B cell (primary cell): ENCODE measurements at regions not wholly inside any gene's neighbourhood (a gene's known extent, or its start where the extent isn't known, plus 50 kb on each side); places are given as distances from the start of the nearest gene placed in this dataset.

Source experiments
- ATAC-seq: fragments of 200-7000 bp; cut with Tn5 transposase; one replicate; pipeline ENCODE4 v1.10.0; 2021; ENCODE audit warnings: low read depth, mild to moderate bottlenecking, moderate number of reproducible peaks, moderate library complexity
- CTCF ChIA-PET: fragments of 350-600 bp; sonication (Branson Sonifier 250); formaldehyde crosslinking; loops from one replicate; lab custom pipeline; 2021; ENCODE audit warnings: antibody characterized with exemption, inconsistent platforms; lab: Charles Lee
- POLR2A ChIA-PET: fragments of 350-600 bp; sonication (Branson Sonifier 250); formaldehyde crosslinking; loops from one replicate; lab custom pipeline; 2021; ENCODE audit warnings: antibody characterized with exemption; lab: Charles Lee
- DNase-seq: peaks from one replicate; pipeline ENCODE4 v3.0.0; 2013
- H2AFZ ChIP-seq: 2 replicates; pipeline ENCODE4 v1.6.1; 2012; ENCODE audit warnings: mild to moderate bottlenecking, low read depth, low read length; ENCODE audit not compliant: insufficient read depth, poor library complexity, severe bottlenecking
- H3K27ac ChIP-seq, 2 donors: 1 replicate in 1 of 2; 2 replicates in 1 of 2; pipeline ENCODE4 v1.5.1; 2012 to 2013; ENCODE audit warnings: low read length in 2 of 2, mild to moderate bottlenecking in 2 of 2, moderate library complexity in 1 of 2
- H3K27me3 ChIP-seq, 4 experiments: fragments of 200-600 bp in 1 of 4; sonication (generic) in 1 of 4; replicated peaks in 1 of 4; 1 replicate in 2 of 4; 2 replicates in 2 of 4; pipeline versions ENCODE4 v1.6.1 to v1.7.0; 2013 to 2016; ENCODE audit warnings: low read length in 3 of 4, mild to moderate bottlenecking in 2 of 4, mixed read lengths in 1 of 4, moderate library complexity in 1 of 4; ENCODE audit not compliant: insufficient read depth in 4 of 4, control insufficient read depth in 3 of 4; ENCODE audit errors: control extremely low read depth in 1 of 4
- H3K36me3 ChIP-seq, 2 experiments: replicated peaks in 1 of 2; 1 replicate in 1 of 2; 2 replicates in 1 of 2; pipeline versions ENCODE4 v1.6.1 to v1.7.1; 2013; ENCODE audit warnings: low read length in 1 of 2; ENCODE audit not compliant: insufficient read depth in 2 of 2, control insufficient read depth in 1 of 2; ENCODE audit errors: control extremely low read depth in 1 of 2, extremely low read depth in 1 of 2
- H3K4me1 ChIP-seq, 2 donors: fragments of 200-600 bp in 1 of 2; sonication (generic) in 1 of 2; 1 replicate in 1 of 2; 2 replicates in 1 of 2; pipeline versions ENCODE4 v1.5.1 to v1.6.1; 2013 to 2017; ENCODE audit warnings: low read length in 2 of 2; ENCODE audit not compliant: control insufficient read depth in 2 of 2, insufficient read depth in 2 of 2
- H3K4me2 ChIP-seq: replicated peaks from 2 replicates; pipeline ENCODE3; 2012; ENCODE audit warnings: mild to moderate bottlenecking, low read depth, low read length; ENCODE audit not compliant: poor library complexity, severe bottlenecking
- H3K4me3 ChIP-seq, 5 experiments: fragments of 200-600 bp in 1 of 5; sonication (generic) in 1 of 5; 1 replicate in 3 of 5; 2 replicates in 2 of 5; pipeline versions ENCODE4 v1.5.1 to v1.7.0; 2011 to 2016; ENCODE audit warnings: low read length in 4 of 5, mild to moderate bottlenecking in 4 of 5, low read depth in 2 of 5, control low read depth in 1 of 5, moderate library complexity in 1 of 5; ENCODE audit not compliant: insufficient read depth in 1 of 5; ENCODE audit errors: control extremely low read depth in 1 of 5, extremely low read depth in 1 of 5
- H3K79me2 ChIP-seq: fragments of 200-600 bp; sonication (generic); one replicate; pipeline ENCODE4 v1.6.0; 2016; ENCODE audit warnings: low read length; ENCODE audit not compliant: control insufficient read depth, insufficient read depth
- H3K9ac ChIP-seq: fragments of 200-600 bp; sonication (generic); 2 replicates; pipeline ENCODE4 v1.6.1; 2017; ENCODE audit warnings: mild to moderate bottlenecking, low read length, moderate library complexity
- H3K9me3 ChIP-seq, 3 donors: one replicate each; pipeline versions ENCODE4 v1.6.1 to v1.7.1; 2013; ENCODE audit warnings: low read length in 2 of 3; ENCODE audit not compliant: control insufficient read depth in 2 of 3, insufficient read depth in 1 of 3; ENCODE audit errors: control extremely low read depth in 1 of 3
- H4K20me1 ChIP-seq: 2 replicates; pipeline ENCODE4 v1.6.0; 2012; ENCODE audit warnings: mild to moderate bottlenecking, low read length; ENCODE audit not compliant: insufficient read depth, control insufficient read depth, poor library complexity, severe bottlenecking
- H3K27ac Mint-ChIP-seq: one replicate; pipeline ENCODE4 v1.8.0; 2021; ENCODE audit warnings: mixed read lengths
- H3K27me3 Mint-ChIP-seq: one replicate; pipeline ENCODE4 v1.8.0; 2021; ENCODE audit warnings: mixed read lengths
- H3K4me1 Mint-ChIP-seq: one replicate; pipeline ENCODE4 v1.8.0; 2021; ENCODE audit warnings: mixed read lengths
- H3K4me3 Mint-ChIP-seq: one replicate; pipeline ENCODE4 v1.8.0; 2021; ENCODE audit warnings: mixed read lengths
- H3K9me3 Mint-ChIP-seq: one replicate; pipeline ENCODE4 v1.8.0; 2022; ENCODE audit warnings: mixed read lengths; ENCODE audit not compliant: insufficient read depth
- CTCF ChIP-seq: fragments of 200-600 bp; IDR thresholded peaks from one replicate; pipeline ENCODE4 v1.8.0; 2022; ENCODE audit warnings: antibody characterized with exemption, mild to moderate bottlenecking
- EZH2 ChIP-seq: IDR thresholded peaks from 2 replicates; pipeline ENCODE4 v1.6.1; 2012; ENCODE audit warnings: borderline replicate concordance, low read depth, mild to moderate bottlenecking, moderate library complexity, low read length; ENCODE audit not compliant: insufficient read depth, poor library complexity, severe bottlenecking
- WGBS: methylation state at CpG from one replicate; pipeline ENCODE4 v1.1.5; 2013; ENCODE audit warnings: missing lambda C conversion rate; ENCODE audit not compliant: insufficient coverage; 5-methylcytosine and 5-hydroxymethylcytosine counted together
- intact Hi-C: fragments of 100-400 bp; cut with micrococcal nuclease; formaldehyde crosslinking; loops from one replicate; pipeline ENCODE4 v1.10.0; 2022

- no peak for ATAC-seq
- no peak overlapping the region for H3K27ac Mint-ChIP-seq
These were observed 155.2 kb upstream of the CIBAR2 start for GRCh38 chr16:85267414-85267945.

GRCh38 chr16:85269165-85269564 is 156.9 kb upstream of the CIBAR2 start:
- Histone ChIP-seq H3K36me3 (no peaks in the 10 kb centered on the region), H3K4me2 (no peak overlapping the region), H2AFZ (no peak overlapping the region), H3K9ac (no peak overlapping the region), H3K4me1 (no peaks in the 10 kb centered on the region), H3K27ac (no peak overlapping the region), H3K27me3 (peaks cover 0 to 5% (median 0%) of the 10 kb centered on the region in 4 experiments), H3K9me3 (no peaks in the 10 kb centered on the region), H3K79me2 (no peaks in the 10 kb centered on the region), H3K4me3 (no peak overlapping the region), H4K20me1 (no peaks in the 10 kb centered on the region)
- POLR2A ChIA-PET = no interaction called here
- CTCF ChIA-PET = no interaction called here
- ATAC-seq (no peak), DNase-seq (no peak)
- peaks cover 11% of the 10 kb centered on the region for H3K27me3 Mint-ChIP-seq
- TF ChIP-seq EZH2 = no peak
- no peak for TF ChIP-seq CTCF
- intact Hi-C loops = no loop called here
- no peak overlapping the region for H3K4me3 Mint-ChIP-seq
- WGBS = 81% methylated on average over 8 of the region's 9 CpGs
- no peaks in the 10 kb centered on the region for H3K9me3 Mint-ChIP-seq
- no peaks in the 10 kb centered on the region for H3K4me1 Mint-ChIP-seq
- no peak overlapping the region for H3K27ac Mint-ChIP-seq

More at GRCh38 chr16:85267414-85267945, 155.2 kb upstream of the CIBAR2 start:
- POLR2A ChIA-PET = no interaction called here
- Mint-ChIP-seq H3K4me3 (no peak overlapping the region), H3K4me1 (peaks cover 1% of the 10 kb centered on the region), H3K9me3 (no peaks in the 10 kb centered on the region), H3K27me3 (peaks cover 14% of the 10 kb centered on the region)
- Histone ChIP-seq H3K4me1 (peaks cover 4 to 6% of the 10 kb centered on the region in 2 donors), H3K9me3 (no peaks in the 10 kb centered on the region), H3K9ac (no peak overlapping the region), H3K79me2 (no peaks in the 10 kb centered on the region), H3K27me3 (peaks cover 0 to 5% (median 1%) of the 10 kb centered on the region in 4 experiments), H3K36me3 (no peaks in the 10 kb centered on the region), H3K4me2 (no peak overlapping the region), H2AFZ (no peak overlapping the region), H3K27ac (no peak overlapping the region), H4K20me1 (no peaks in the 10 kb centered on the region), H3K4me3 (no peak overlapping the region)
- CTCF ChIA-PET = interaction anchor here (1.1 to 1.7 kb wide), 2 partner anchors 13 to 15 kb away, joined by 3 to 5 read pairs; no protein-coding TSS in a partner anchor
- 91% methylated on average over 8 of the region's 10 CpGs for WGBS
- no peak for TF ChIP-seq EZH2
- no peak for TF ChIP-seq CTCF
- intact Hi-C loops = no loop called here
- DNase-seq = no peak
